GM18907 (cell line): ENCODE measurements at regions not wholly inside any gene's neighbourhood (a gene's known extent, or its start where the extent isn't known, plus 50 kb on each side); places are given as distances from the start of the nearest gene placed in this dataset.

Source experiments
- ATAC-seq: cut with Tn5 transposase; IDR thresholded peaks from one replicate; pipeline ENCODE4 v1.9.1; 2021; ENCODE audit warnings: mild to moderate bottlenecking, moderate library complexity; ENCODE audit not compliant: unreplicated experiment

GRCh38 chr2:145254291-145254690 lies 734.4 kb upstream of the ZEB2 start:
- ATAC-seq: no peak

- no peak for ATAC-seq
Measured at GRCh38 chr2:145253492-145253891, 733.6 kb upstream of the ZEB2 start.

GRCh38 chr2:145245268-145245870 lies 725.5 kb upstream of the ZEB2 start:
- ATAC-seq: no peak

GRCh38 chr2:145235312-145235711 lies 715.4 kb upstream of the ZEB2 start:
- ATAC-seq: no peak

- no peak for ATAC-seq
Measured at GRCh38 chr2:145230546-145230945, 710.6 kb upstream of the ZEB2 start.

GRCh38 chr2:145228506-145228905 lies 708.6 kb upstream of the ZEB2 start:
- no peak for ATAC-seq

DNA sequence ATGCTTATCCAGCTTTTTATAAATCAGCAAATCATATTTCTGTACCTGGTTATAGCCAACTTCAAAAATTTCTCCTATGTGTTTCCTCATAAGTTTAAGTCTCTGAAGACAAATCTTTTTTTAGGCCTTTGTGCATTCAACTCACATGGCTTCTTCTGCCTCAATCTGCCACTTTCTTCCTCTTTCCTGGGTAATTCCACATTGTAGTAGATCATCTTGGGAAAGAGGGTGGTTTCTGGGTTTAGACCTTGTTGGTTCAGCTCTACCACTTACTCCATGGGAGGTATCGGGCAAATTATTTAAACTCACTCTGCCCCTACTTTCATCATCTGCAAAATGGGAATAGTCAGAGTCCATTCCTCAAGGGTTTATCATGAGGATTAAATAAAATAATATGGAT lies 707.0 kb upstream of the ZEB2 start:
- ATAC-seq: no peak

DNA sequence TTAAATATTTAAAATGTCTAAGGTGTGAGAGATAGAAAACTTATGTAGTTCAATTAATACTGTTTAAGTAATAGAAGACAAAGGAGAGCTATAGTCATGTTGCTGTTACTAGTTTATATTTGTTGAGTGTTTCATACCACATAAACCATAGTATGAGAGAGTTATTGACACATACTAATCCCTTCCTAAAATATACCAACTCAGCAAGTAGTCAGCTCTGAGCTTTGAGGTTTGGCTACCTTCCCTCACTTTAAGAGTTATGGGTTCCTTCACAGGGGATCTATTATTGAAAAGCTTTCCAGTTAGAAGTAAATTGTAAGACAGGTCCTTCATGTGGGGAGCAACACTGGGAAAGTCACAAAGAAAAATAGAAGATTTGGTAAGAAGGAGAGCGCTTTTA lies 701.6 kb upstream of the ZEB2 start:
- no peak for ATAC-seq

- no peak for ATAC-seq
Measured at GRCh38 chr2:145221032-145221431, 701.1 kb upstream of the ZEB2 start.

- no peak for ATAC-seq
Measured at GRCh38 chr2:145220496-145220895, 700.6 kb upstream of the ZEB2 start.

GRCh38 chr2:145207884-145208283 lies 688.0 kb upstream of the ZEB2 start:
- no peak for ATAC-seq

GRCh38 chr2:145206496-145207281 lies 686.8 kb upstream of the ZEB2 start:
- ATAC-seq: no peak

DNA sequence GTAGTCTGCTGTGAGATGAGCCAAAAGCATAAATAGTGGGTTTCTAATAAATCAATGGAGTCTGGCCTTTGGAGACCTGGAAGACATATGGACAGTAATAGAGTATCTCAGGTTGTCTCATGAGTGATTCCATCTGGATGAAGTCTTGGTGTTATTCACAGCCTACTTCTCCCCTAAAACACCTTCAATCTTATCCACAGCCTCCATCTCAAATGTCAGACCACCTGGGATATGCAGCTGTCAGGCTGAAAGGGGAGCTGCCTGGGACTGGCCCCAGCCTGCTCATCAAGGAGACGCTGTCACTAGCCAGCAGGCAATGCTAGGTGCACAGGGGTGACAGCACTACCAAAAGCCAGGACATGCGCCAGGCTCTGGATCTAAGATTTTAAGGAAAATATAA lies 684.0 kb upstream of the ZEB2 start:
- ATAC-seq: no peak

DNA sequence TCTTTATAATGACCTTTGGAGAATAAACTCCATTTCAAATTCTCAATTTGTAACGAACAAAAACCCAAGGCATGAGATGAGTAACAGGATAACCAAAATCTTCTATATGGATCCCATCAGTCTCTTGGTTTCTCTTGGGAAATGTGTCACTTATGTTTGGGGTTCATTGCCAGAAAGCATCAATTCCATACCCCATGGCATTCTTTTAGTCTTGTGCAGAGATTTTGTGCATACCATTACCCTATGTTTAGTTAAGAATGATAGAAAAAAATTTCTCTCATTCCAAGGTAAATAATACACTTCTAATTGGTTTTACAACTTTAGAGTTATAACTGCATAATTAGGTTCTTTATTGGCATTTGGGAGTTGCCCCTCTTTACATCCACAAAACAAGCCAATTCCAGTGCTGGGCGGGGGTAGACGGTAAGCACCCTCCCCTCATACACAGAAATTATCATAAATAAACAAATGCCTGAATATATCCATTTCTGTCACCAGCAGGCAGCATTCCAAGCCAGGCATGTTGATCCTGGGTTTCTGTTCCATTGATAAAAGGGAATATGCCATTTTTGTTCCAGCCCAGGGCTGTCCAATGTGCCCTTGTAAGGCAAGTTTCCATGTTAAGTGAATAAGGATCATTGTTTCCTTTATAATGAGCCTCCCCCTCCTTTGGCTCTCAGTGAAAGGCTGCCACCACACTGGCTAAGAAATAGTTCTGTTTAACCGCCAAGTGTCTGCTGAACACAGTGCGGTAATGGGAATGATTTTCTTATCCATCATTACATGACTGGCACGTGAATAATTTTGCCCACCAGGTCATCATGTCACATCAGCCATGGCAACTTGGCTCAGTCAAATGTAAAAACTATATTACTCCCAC lies 680.1 kb upstream of the ZEB2 start:
- ATAC-seq: no peak

- ATAC-seq: no peak
Measured at GRCh38 chr2:145199042-145199441, 679.1 kb upstream of the ZEB2 start.

DNA sequence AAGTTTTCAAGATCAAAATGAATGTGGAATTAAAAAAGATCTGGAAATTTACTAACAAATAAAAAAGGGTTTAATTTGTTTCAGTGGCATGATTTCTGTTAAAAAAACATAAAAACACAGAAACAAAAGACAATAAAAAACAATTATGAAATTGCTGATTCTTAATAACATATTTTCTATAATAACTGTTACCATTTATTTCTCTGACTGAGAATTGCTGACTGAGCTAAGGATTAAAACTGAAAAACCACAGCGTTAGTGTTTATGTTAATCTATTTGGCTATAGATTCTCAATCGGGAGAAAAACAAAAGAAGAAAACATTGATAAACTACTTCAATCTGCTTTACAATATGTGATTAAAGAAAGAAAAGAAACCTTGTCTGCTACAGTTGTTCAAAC lies 678.6 kb upstream of the ZEB2 start:
- no peak for ATAC-seq

GRCh38 chr2:145197944-145198343 lies 678.0 kb upstream of the ZEB2 start:
- ATAC-seq: no peak

DNA sequence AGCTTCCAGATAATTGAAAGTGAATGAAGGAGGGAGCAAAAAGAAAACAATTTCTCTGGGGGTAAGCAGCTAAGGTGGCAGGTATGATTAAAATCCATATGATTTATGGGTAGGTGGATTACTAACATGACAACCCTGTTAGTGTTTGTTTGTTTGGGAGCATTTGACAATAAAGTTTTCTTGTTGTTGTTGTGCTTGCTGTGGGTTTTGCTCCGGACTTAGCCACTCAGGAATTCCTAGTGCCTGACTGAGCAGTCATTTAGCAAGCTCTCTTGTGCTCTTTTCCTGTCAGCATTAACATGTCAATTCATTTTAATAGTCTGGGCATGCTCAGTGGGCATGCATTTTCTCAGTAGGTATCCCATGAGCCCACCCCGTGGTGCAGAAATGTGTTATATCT lies 674.8 kb upstream of the ZEB2 start:
- no peak for ATAC-seq

DNA sequence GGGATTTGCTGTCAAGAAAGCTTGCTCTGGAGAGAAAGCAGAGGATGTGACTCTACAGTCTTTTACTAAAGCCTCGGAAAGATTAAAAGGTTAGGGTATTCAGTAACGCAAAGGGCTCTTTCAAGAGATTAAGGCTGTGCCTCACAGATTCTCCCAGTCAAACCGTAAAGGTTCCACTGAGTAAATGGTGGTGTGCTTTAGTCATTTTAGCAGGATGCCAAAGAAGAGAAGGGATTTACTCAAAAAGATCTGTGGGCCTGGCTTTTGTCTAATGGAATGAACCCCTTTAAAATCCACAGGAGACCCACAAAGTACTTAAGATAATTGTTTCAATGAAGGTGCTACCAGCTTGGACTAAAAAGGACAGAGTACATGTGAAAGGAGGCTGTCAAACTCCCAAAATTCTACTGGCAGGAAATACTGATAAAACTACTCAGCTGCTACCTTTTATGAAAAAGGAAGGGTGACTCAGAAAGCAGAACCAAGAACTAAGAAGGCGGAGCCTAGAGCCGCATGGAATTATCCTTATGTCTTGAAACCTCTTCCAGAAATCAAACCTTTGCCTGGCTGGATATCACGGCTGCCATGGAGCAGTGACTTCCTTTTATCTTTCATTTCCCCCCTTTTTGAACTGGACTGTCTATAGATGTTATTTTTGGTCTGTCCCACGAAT lies 670.2 kb upstream of the ZEB2 start:
- no peak for ATAC-seq

DNA sequence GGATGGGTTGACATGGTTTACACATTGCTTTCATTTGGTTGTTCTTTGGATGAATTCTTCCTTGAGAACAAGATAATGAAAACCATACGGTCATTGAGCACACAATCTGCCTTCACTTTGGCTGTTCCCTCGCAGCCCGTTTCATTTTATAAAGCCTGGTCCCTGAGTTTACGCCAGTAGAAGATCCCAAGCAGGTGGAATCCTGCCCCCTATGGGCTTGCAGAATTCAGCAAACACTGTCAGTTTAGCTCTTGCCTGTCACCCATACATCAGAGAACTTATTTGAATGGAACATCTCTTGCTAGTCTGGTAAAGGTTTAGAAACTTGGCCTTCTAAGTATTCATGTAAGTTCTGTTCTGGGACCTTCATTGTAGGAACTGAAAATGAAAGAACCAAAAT lies 666.4 kb upstream of the ZEB2 start:
- no peak for ATAC-seq

DNA sequence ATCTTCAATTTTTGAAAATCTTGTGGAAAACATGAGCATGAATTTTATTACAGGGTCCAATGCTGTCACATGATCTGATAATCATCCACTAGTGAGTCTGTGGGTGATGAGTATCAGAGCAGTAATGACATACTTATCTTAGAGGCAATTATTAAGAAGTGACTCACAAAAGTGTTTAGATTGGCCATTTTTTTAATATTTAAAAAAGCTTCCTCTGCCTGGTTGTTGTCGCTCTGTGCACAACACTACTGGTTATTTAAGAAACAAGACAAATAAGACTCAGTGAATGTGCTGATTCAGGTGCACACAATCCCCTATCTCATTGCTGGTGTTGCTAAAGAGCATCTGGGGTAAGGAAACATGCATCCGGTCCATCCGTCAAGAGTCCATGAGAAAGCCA lies 665.8 kb upstream of the ZEB2 start:
- ATAC-seq: no peak
